IMR-90 (cell line): ENCODE measurements at regions not wholly inside any gene's neighbourhood (a gene's known extent, or its start where the extent isn't known, plus 50 kb on each side); places are given as distances from the start of the nearest gene placed in this dataset.

Experiments used
- ATAC-seq: fragments of 200-7000 bp; cut with Tn5 transposase; 2 replicates; pipeline ENCODE4 v1.9.1; 2020; ENCODE audit warnings: low read depth, mild to moderate bottlenecking, moderate library complexity
- BruUV-seq: library from RNA; stranded (reverse); fragments of 400-500 nt; replicated peaks from 2 replicates; lab custom pipeline; 2021; lab: Mats Ljungman, UMichigan
- CTCF ChIA-PET: fragments of 300-600 bp; formaldehyde crosslinking; extraction: SDS; loops from one replicate; lab custom pipeline; 2021; ENCODE audit warnings: antibody characterized with exemption; lab: Yijun Ruan, JAX
- POLR2A ChIA-PET: fragments of 300-600 bp; sonication (Branson Sonifier 250); formaldehyde crosslinking; loops from one replicate; lab custom pipeline; 2022; ENCODE audit warnings: antibody characterized with exemption; ENCODE audit not compliant: unreplicated experiment; lab: Charles Lee
- DNase-seq: peaks from one replicate; pipeline ENCODE4 v3.0.0; 2013
- H2AFZ ChIP-seq: replicated peaks from 2 replicates; pipeline ENCODE3; 2013; ENCODE audit warnings: low read length, mild to moderate bottlenecking; ENCODE audit not compliant: poor library complexity
- H2AK5ac ChIP-seq: 2 replicates; pipeline ENCODE4 v1.6.1; 2013; ENCODE audit warnings: low read depth, low read length, inconsistent platforms
- H2AK9ac ChIP-seq: replicated peaks from 2 replicates; pipeline ENCODE3; 2013; ENCODE audit warnings: mild to moderate bottlenecking, low read depth, low read length, moderate library complexity; ENCODE audit not compliant: poor library complexity
- H2BK120ac ChIP-seq: 2 replicates; pipeline ENCODE4 v1.6.1; 2013; ENCODE audit warnings: low read depth, low read length, inconsistent platforms
- H2BK15ac ChIP-seq: 3 replicates; pipeline ENCODE4 v1.6.1; 2013; ENCODE audit warnings: low read depth, low read length, inconsistent platforms
- H2BK20ac ChIP-seq: 2 replicates; pipeline ENCODE4 v1.6.1; 2013; ENCODE audit warnings: low read depth, mild to moderate bottlenecking, inconsistent platforms, low read length, moderate library complexity
- H2BK5ac ChIP-seq: 2 replicates; pipeline ENCODE4 v1.6.1; 2013; ENCODE audit warnings: mild to moderate bottlenecking, low read depth, low read length, inconsistent platforms; ENCODE audit not compliant: poor library complexity, severe bottlenecking
- H3K14ac ChIP-seq: replicated peaks from 2 replicates; pipeline ENCODE4 v1.6.1; 2013; ENCODE audit warnings: low read depth, low read length, inconsistent platforms
- H3K18ac ChIP-seq: 2 replicates; pipeline ENCODE4 v1.6.1; 2013; ENCODE audit warnings: low read depth, low read length, control low read depth
- H3K23ac ChIP-seq: 2 replicates; pipeline ENCODE4 v1.6.1; 2013; ENCODE audit warnings: low read depth, low read length, inconsistent platforms
- H3K27ac ChIP-seq: 2 replicates; pipeline ENCODE4 v1.5.1; 2013; ENCODE audit warnings: mild to moderate bottlenecking, control low read depth, low read length; ENCODE audit not compliant: insufficient read depth
- H3K27me3 ChIP-seq: 2 replicates; pipeline ENCODE4 v1.6.1; 2013; ENCODE audit warnings: low read length; ENCODE audit not compliant: control insufficient read depth, insufficient read depth
- H3K36me3 ChIP-seq: 2 replicates; pipeline ENCODE4 v1.6.1; 2013; ENCODE audit warnings: low read length, mixed read lengths; ENCODE audit not compliant: control insufficient read depth, insufficient read depth
- H3K4ac ChIP-seq: 2 replicates; pipeline ENCODE4 v1.6.1; 2013; ENCODE audit warnings: low read depth, low read length, inconsistent platforms
- H3K4me1 ChIP-seq: 2 replicates; pipeline ENCODE4 v1.6.1; 2013; ENCODE audit warnings: low read length, mixed read lengths; ENCODE audit not compliant: control insufficient read depth, insufficient read depth
- H3K4me2 ChIP-seq: 2 replicates; pipeline ENCODE4 v1.6.1; 2013; ENCODE audit warnings: low read depth, mild to moderate bottlenecking, control low read depth, low read length, moderate library complexity
- H3K4me3 ChIP-seq: 2 replicates; pipeline ENCODE4 v1.5.1; 2013; ENCODE audit warnings: low read depth, mild to moderate bottlenecking, control low read depth, low read length, moderate library complexity; ENCODE audit not compliant: insufficient read depth
- H3K56ac ChIP-seq: 2 replicates; pipeline ENCODE4 v1.6.1; 2013; ENCODE audit warnings: low read length, inconsistent platforms; ENCODE audit not compliant: insufficient read depth; ENCODE audit errors: extremely low read depth
- H3K79me1 ChIP-seq, 2 experiments: 2 replicates each; pipeline ENCODE4 v1.6.1; 2013; ENCODE audit warnings: low read length in 2 of 2, inconsistent platforms in 1 of 2, low read depth in 1 of 2
- H3K9ac ChIP-seq: 2 replicates; pipeline ENCODE4 v1.6.1; 2013; ENCODE audit warnings: low read depth, low read length, control low read depth
- H3K9me1 ChIP-seq: 2 replicates; pipeline ENCODE4 v1.6.1; 2013; ENCODE audit warnings: low read length, inconsistent platforms; ENCODE audit not compliant: insufficient read depth
- H3K9me3 ChIP-seq: 2 replicates; pipeline ENCODE4 v1.6.1; 2013; ENCODE audit warnings: low read length; ENCODE audit not compliant: control insufficient read depth, insufficient read depth
- H4K20me1 ChIP-seq: 2 replicates; pipeline ENCODE4 v1.6.1; 2013; ENCODE audit warnings: low read length, inconsistent platforms; ENCODE audit not compliant: insufficient read depth
- H4K5ac ChIP-seq: 2 replicates; pipeline ENCODE4 v1.6.1; 2013; ENCODE audit warnings: mild to moderate bottlenecking, low read depth, low read length, control low read depth
- H4K8ac ChIP-seq, 2 experiments: 2 replicates each; pipeline ENCODE4 v1.6.1; 2013; ENCODE audit warnings: low read depth in 2 of 2, low read length in 2 of 2, control low read depth in 1 of 2, inconsistent platforms in 1 of 2
- H4K91ac ChIP-seq: 2 replicates; pipeline ENCODE4 v1.6.1; 2013; ENCODE audit warnings: low read depth, low read length, inconsistent platforms; ENCODE audit not compliant: insufficient read depth
- MXI1 ChIP-seq: IDR thresholded peaks from 2 replicates; pipeline ENCODE4 v1.6.1; 2012; ENCODE audit warnings: low read depth, mild to moderate bottlenecking, low read length, moderate library complexity, borderline replicate concordance
- WGBS, 2 experiments: methylation state at CpG; one replicate each; pipeline versions ENCODE4 v1.1.5 to v1.1.7; 2013; ENCODE audit warnings: missing lambda C conversion rate in 2 of 2; ENCODE audit not compliant: insufficient read length in 1 of 2; ENCODE audit errors: extremely low coverage in 2 of 2; 5-methylcytosine and 5-hydroxymethylcytosine counted together
- dilution Hi-C: fragments of 300-500 bp; cut with HindIII; formaldehyde crosslinking; loops from one replicate; pipeline ENCODE4 v1.14.3; 2018; ENCODE audit warnings: low sequenced_read_pairs; ENCODE audit not compliant: unreplicated experiment
- in situ Hi-C: fragments of 300-500 bp; cut with MboI; formaldehyde crosslinking; loops from 3 replicates; pipeline ENCODE4 v1.14.3; 2019; ENCODE audit warnings: low sequenced_read_pairs, inconsistent platforms, mixed read lengths
- intact Hi-C: fragments of 100-400 bp; cut with micrococcal nuclease; formaldehyde crosslinking; loops from 2 replicates; pipeline ENCODE4 v1.10.0; 2022

DNA sequence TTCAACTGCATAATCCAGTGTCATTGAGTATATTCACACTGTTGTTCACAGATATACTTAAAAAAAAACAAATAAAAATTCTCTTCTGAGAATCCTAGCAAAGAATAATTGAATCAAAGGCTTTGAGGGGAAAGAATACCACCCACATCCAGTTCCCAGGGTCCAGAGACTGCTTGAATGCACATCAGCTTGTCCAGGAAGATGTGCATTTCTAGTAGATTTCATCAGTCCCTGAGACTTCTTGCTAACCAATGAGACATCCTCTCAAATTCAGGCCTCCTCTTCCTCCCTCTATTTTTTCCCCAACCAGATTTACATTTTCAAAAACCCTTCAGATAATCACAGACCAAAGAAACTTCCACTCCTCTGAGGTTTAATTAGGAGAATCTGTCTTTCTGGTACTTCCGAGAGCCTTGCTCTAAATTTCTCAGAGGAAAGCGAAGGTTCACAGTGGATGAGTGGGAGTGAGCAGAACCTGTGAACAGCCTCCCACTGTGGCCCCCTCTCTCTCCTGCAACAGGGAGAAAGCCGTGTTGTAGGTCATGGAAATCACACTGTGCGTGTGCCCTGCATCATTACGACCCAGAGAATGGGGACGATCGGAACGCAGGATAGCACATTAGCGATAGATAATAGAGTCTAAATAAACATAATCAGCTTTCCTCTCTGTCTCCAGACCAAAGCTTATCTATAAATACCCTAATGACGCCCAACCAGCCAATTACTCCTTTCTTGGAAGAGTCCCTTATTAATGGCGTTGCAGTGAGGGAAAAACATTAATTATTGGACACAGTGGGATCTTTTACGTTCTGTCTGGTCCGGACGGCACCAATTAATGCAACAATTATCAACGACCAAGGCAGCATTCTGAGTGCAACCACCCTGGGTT, 212.5 kb downstream of the EMX2 start:
- no peak for TF ChIP-seq MXI1
- Histone ChIP-seq H4K91ac (no peak overlapping the region), H2AFZ (no peak overlapping the region), H2BK120ac (no peak overlapping the region), H3K79me1 (no peaks in the 10 kb centered on the region), H2BK20ac (no peak overlapping the region), H3K9me3 (peaks cover 14% of the 10 kb centered on the region), H4K5ac (no peak overlapping the region), H3K9ac (no peak overlapping the region), H3K4me2 (no peak overlapping the region), H3K27me3 (no peaks in the 10 kb centered on the region), H3K14ac (no peak overlapping the region), H3K4ac (no peak overlapping the region), H3K18ac (no peak overlapping the region), H3K56ac (no peak overlapping the region), H2AK5ac (no peak overlapping the region), H2BK15ac (no peak overlapping the region), H4K20me1 (no peaks in the 10 kb centered on the region), H2BK5ac (no peak overlapping the region), H3K4me3 (no peak overlapping the region), H3K27ac (no peak overlapping the region), H3K4me1 (no peaks in the 10 kb centered on the region), H4K8ac (no peak overlapping the region), H3K9me1 (no peaks in the 10 kb centered on the region), H2AK9ac (no peak overlapping the region), H3K23ac (no peak overlapping the region), H3K36me3 (no peaks in the 10 kb centered on the region)
- DNase-seq (no peak), ATAC-seq (no peak)
- WGBS, 2 experiments, result no CpG with 5 or more reads among the region's 15 CpGs
- ChIA-PET CTCF (no interaction called here), POLR2A (no interaction called here)
- in situ Hi-C loops (no loop called here), intact Hi-C loops (no loop called here), dilution Hi-C loops (no loop called here)
- no TSS peak for BruUV-seq
